AML-193 (cell line): ENCODE measurements at regions not wholly inside any gene's neighbourhood (a gene's known extent, or its start where the extent isn't known, plus 50 kb on each side); places are given as distances from the start of the nearest gene placed in this dataset.
"Not testable (repeated sequence)": the region's sequence is repeated elsewhere in the genome, so short reads cannot be mapped to it uniquely, and the experiment has no call there.

Source experiments
- DNase-seq, 2 experiments: peaks; one replicate each; lab custom pipeline; 2025; lab: John Stamatoyannopoulos, UW

- DNase-seq = not testable (repeated sequence)
These were observed 80.6 kb upstream of the ST3GAL5 start for GRCh38 chr2:85969367-85969766.

DNA sequence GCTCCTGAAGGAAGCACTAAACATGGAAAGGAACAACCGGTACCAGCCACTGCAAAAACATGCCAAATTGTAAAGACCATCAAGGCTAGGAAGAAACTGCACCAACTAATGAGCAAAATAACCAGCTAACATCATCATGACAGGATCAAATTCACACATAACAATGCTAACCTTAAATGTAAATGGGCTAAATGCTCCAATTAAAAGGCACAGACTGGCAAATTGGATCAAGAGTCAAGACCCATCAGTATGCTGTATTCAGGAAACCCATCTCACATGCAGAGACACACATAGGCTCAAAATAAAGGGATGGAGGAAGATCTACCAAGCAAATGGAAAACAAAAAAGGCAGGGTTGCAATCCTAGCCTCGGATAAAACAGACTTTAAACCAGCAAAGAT, 77.0 kb upstream of the ST3GAL5 start:
- not testable (repeated sequence) for DNase-seq

GRCh38 chr2:85963747-85964418, 75.1 kb upstream of the ST3GAL5 start:
- not testable (repeated sequence) for DNase-seq

DNA sequence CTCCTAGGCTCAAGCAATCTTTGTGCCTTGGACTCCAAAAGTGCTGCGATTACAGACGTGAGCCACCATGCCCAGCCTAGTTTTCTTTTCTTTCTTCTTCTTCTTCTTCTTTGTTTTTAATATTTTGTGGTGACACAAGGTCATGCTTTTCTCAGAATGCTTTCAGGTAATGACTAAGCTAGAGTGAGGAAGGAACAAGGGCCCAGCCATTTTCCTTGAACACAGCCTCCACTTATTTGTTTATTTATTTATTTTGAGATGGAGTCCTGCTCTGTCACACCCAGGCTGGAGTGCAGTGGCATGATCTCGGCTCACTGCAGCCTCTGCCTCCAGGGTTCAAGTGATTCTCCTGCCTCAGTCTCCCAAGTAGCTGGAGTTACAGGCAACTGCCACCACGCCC, 74.3 kb upstream of the ST3GAL5 start:
- DNase-seq = no peak

- no peak for DNase-seq
These were observed 73.0 kb upstream of the ST3GAL5 start for GRCh38 chr2:85961754-85962153.

DNA sequence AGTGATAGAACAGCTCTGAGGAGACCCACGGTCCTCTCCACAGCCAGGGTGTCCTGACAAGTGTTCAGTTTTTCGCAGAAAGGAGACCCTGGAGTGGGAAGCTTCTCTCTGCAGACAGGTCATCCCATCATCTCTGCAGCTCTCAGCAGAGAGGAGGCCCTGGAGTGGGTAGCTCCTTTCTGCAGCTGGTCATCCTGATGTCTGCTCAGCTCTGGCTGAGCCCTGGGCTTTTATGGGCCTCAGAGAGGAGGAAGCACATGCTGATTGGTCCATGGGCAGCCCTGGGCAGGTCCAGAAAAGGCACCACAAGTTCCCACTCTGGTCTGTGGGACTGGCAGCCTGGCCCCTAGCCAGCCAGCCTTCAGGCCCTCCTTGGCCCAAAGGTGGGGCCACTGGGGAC, 72.3 kb upstream of the ST3GAL5 start:
- no peak for DNase-seq

DNA sequence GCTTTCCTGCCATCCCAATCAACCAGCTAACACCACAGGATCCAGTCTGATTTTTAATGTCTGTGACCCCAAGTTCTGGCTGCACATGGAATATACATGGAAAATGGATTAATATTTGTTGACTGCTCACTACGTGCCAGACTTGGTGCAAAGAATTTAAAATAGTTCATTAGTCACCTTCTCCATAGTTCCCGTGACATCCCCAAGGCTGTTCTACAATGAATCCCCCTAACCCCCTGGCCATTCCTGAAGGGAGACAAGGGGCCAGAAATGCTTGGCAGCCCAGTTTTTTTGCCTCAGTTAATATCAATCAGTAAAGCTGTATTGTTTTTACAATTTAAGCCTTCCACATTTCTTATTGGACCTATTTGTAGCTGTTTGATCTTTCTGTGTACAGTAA, 71.0 kb upstream of the ST3GAL5 start:
- no peak for DNase-seq

DNA sequence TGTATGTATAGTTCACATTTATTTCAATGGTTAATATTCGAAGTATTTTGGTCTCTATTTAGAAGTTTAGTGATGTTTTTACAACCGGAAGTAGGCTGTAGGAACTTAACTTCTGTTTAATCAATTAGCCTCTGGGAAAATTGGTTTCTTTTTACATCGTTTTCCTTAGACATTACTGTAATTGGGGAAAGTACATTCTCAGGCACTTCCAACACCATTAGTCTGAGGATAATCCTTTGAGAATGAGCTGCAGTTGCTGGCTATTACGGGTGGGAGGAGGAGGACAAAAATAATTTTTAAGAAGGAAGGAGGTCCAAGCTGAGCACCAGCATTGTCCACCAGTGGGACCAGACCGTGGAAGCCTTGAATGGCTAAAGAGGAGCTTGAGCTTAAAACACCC, 70.4 kb upstream of the ST3GAL5 start:
- DNase-seq = no peak

DNA sequence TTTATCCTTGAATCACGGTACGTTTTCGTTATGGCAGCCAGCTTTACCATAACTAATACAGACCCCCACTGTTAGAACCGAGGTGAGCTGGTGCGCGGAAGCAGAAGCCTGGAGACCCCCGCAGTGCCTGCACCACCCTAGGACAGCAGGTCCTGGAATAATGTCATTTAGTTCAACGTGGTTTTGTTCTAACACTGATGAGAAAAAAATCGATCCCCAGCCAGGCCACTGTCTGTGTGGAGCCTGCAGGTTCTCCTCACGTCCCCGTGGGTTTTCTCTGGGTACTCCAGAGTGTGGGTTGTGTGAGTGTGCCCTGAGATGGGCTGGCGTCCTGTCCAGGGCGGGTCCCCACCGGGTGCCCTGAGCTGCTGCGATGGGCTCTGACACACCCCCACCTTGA, 69.9 kb upstream of the ST3GAL5 start:
- no peak for DNase-seq

DNA sequence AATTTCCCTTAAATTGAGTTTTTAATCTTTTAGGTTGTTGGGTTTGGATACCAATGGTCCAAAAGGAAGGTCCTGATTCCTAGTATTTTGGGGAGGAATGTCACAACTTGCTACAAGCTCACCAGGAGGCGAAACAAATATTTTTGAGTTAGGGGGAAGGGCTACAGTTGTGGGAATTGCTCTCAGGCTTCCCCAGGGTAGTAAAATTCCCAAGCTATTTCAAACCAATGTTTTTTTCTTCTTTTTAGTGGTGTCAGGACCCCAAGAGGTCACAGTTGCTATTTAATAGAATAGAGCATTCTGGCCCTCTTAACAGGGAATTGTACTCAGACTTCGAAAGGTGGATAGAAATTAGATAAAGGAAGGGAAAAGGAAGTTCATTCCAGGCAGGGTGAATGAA, 68.5 kb upstream of the ST3GAL5 start:
- no peak for DNase-seq

DNA sequence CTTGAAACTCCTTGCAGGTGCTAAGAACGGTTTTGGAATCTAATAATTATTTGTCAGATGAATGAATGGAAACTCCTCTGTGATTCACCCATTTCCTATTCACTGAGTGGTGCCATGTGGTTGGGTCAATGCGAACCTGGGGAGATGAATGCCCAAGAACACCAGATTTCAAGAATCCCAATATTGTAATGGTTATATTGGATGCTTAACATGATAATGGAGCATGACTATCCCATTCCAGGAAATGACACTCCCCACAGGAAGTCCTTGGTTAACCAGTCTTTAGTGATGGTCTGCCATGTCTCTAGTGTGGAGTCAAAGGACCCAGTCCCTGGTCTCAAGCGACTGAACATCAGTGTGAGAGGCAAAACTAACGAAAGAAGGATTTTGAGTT, 67.9 kb upstream of the ST3GAL5 start:
- no peak for DNase-seq

DNA sequence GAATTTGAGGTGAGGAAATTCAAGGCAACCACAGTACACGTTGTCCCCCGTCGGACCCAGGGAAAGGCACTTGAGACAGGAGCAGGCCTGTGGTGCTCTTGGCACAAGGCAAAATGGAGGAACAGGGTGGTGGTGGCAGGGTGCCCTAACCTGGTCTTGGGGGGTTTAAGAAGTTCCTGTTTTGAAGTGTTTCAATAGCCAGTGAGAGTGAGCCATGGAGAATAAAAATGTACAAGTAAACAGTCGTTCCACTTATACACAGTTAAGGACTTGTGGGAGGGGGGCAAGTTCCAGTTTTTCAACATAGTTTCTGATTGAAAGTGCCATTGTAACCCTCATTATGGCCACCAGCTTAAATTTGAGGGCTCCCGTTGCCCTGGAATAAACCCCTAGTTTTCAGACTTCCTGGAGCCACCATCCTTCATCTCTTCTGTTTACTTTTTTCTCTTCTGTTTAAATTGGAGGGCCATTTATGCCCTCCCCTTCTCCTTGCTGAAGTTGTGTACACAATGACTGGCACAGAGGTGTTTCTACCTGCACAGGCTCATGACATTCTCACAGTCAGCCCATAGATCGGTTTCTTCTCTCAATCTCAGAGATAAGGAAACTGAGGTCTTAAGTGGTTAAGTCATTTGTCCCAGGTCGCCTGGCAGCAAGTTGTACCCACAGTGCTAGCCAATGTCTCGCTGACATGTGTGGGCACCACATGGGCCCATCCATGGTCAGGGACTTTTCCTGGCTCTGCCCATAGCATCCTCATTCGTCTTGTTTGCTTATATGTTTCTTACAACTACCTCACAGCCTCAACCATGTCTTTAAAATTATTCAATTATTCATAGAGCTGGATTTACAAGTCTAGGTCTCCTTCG, 66.0 kb upstream of the ST3GAL5 start:
- no peak for DNase-seq

- DNase-seq = no peak
These were observed 65.4 kb upstream of the ST3GAL5 start for GRCh38 chr2:85954192-85954589.

DNA sequence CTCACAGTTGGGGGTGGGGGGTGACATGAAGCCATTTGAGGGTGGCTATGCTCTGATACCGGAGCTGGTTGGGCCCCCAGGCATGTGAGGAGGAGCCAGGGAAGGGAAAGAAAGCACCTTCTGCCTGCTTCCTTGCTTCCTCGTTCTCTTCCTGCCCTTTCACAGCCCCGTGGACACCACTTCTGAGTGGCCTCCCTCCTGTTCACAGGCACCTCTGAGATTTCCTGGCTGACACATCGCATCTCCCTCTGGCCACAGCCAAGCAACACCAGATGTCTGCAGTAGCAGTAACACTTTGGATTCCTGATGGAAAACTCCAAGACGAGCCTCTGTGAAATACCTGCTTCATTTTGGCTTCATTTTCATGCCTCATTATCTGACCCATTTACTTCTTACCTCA, 64.7 kb upstream of the ST3GAL5 start:
- no peak for DNase-seq

DNA sequence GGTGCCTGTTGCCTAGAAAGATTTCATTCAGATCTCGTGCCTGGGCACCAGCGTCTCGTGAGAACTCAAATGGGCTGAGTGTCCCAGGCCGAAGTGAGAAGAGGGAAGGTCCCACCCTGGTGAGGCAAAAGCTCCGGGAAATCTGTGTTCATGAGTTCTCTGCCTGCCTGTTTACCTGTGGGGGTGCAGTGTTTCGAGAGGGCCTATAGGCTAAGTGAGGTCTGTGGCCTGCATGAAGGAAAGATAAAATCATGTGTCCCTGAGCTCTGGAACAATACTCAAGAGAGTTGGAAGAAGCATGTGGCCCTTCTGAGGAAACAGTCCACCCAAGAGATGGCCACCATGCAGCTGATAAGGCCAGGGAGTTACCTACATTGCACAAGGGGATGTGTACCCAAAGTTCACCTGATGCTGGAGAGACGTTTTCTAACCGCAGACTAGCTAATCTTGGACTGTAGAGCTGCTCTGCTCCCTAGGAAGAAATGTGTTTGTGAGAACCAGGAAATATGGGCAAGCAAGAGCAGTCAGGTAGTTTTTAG, 63.5 kb upstream of the ST3GAL5 start:
- no peak for DNase-seq

DNA sequence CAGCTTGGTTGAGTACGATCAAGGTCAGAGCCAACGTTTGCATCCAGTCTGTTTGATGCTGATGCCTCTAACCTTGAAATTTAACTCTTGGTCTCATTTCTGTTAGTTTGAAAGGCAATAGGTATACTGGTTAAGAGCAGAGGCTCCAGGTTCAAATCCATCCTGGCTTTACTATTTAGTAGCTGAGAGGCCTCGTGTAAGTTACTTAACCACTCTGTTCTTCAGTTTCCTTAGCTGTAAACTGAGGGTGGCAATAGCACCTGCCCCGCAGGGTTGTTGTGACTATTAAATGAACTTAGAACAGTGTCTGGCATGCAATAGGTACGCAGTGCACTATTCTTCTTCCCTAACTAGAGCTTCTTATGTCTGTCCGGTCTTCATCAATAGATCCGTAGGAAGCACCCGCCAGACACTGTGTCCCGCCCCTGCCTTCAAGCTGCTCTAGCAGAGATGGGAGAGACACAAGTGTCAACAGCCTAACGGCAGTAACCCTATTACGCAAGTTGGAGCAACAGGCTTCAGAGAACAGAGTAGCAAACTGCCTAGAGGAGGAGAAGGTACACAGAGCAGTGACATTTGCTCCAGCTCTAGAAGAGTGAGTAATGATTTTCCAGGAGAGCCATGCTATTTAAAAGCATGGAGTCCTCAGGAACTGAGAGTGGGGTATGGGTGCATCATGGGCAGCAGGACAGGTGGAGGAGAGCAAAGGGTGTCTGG, 62.7 kb upstream of the ST3GAL5 start:
- DNase-seq = peak; percentile 57 to 60

- no peak for DNase-seq
These were observed 62.0 kb upstream of the ST3GAL5 start for GRCh38 chr2:85950743-85951142.

- no peak for DNase-seq
These were observed 60.5 kb upstream of the ST3GAL5 start for GRCh38 chr2:85949280-85949679.

- no peak for DNase-seq
These were observed 58.8 kb upstream of the ST3GAL5 start for GRCh38 chr2:85947593-85947992.

DNA sequence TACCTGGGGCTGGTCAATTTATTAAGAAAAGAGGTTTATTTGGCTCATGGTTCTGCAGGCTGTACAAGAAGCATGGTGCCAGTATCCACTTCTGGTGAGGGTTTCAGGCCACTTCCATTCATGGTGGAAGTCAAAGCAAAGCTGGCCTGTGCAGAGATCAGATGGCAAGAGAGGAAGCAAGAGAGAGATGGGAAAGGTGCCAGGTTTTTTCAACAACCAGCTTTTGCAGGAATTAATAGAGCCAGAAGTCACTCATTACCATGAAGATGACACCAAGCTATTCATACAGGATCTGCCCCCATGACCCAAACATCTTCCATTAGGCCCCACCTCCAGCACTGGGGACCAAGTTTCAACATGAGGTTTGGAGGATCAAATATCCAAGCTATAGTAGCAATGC, 56.8 kb upstream of the ST3GAL5 start:
- DNase-seq = no peak

GRCh38 chr2:85945172-85945571, 56.4 kb upstream of the ST3GAL5 start:
- DNase-seq = no peak

- no peak for DNase-seq
These were observed 53.7 kb upstream of the ST3GAL5 start for GRCh38 chr2:85942346-85942957.
